Heart left ventricle (tissue), 16 donors: ENCODE measurements at regions not wholly inside any gene's neighbourhood (a gene's known extent, or its start where the extent isn't known, plus 50 kb on each side); places are given as distances from the start of the nearest gene placed in this dataset.
"Not testable (repeated sequence)": the region's sequence is repeated elsewhere in the genome, so short reads cannot be mapped to it uniquely, and the experiment has no call there.

ENCODE experiments used
- ATAC-seq, 4 donors: fragments of 200-7000 bp; cut with Tn5 transposase; one replicate each; pipeline ENCODE4 v1.9.1; 2020 to 2022; ENCODE audit warnings: moderate library complexity in 4 of 4, mild to moderate bottlenecking in 3 of 4, moderate number of reproducible peaks in 1 of 4
- DNase-seq, 5 donors: peaks; one replicate each; pipeline ENCODE4 v3.0.0-alpha.2; 2020
- H3K27ac ChIP-seq, 12 donors: fragments of 200-600 bp; sonication (generic) in 4 of 12; one replicate each; pipeline versions ENCODE4 v1.5.0 to v1.8.0; 2016 to 2022; ENCODE audit warnings: mild to moderate bottlenecking in 2 of 12
- H3K27me3 ChIP-seq, 9 donors: fragments of 200-600 bp; sonication (generic) in 2 of 9; one replicate each; pipeline versions ENCODE4 v1.5.1 to v1.8.0; 2016 to 2022; ENCODE audit warnings: mild to moderate bottlenecking in 3 of 9
- H3K36me3 ChIP-seq, 9 donors: fragments of 200-600 bp; sonication (generic) in 2 of 9; one replicate each; pipeline versions ENCODE4 v1.5.0 to v1.8.0; 2018 to 2022; ENCODE audit warnings: mild to moderate bottlenecking in 2 of 9
- H3K4me1 ChIP-seq, 12 donors: fragments of 200-600 bp; sonication (generic) in 4 of 12; one replicate each; pipeline versions ENCODE4 v1.5.0 to v1.8.0; 2016 to 2022; ENCODE audit warnings: mild to moderate bottlenecking in 3 of 12
- H3K4me3 ChIP-seq, 12 donors: fragments of 200-600 bp; sonication (generic) in 4 of 12; one replicate each; pipeline versions ENCODE4 v1.5.0 to v1.8.0; 2017 to 2022; ENCODE audit warnings: mild to moderate bottlenecking in 9 of 12, moderate library complexity in 4 of 12
- H3K9me3 ChIP-seq, 12 donors: fragments of 200-600 bp; sonication (generic) in 4 of 12; one replicate each; pipeline versions ENCODE4 v1.5.0 to v1.8.0; 2016 to 2022; ENCODE audit warnings: mild to moderate bottlenecking in 1 of 12
- POLR2A ChIP-seq, 2 donors: fragments of 450-650 bp; IDR thresholded peaks; one replicate each; pipeline ENCODE4 v1.6.1; 2017; ENCODE audit warnings: antibody characterized with exemption in 2 of 2, mild to moderate bottlenecking in 2 of 2, moderate library complexity in 2 of 2
- WGBS, 4 donors: extraction: QIAGEN DNeasy Blood & Tissue Kit in 2 of 4; methylation state at CpG; one replicate each; pipeline versions ENCODE4 v1.1.5 to v1.1.7; 2013 to 2018; 5-methylcytosine and 5-hydroxymethylcytosine counted together
- intact Hi-C, 10 donors: fragments of 100-400 bp; cut with DNase I; formaldehyde crosslinking; loops; one replicate each; pipeline versions ENCODE4 v1.11.1 to v1.14.2; 2022
- TF ChIP-seq, protein P1 (sequence below), 12 donors: fragments of 200-600 bp; sonication (generic) in 4 of 12; IDR thresholded peaks; one replicate each; pipeline versions ENCODE4 v1.5.0 to v1.8.0; 2018 to 2022; ENCODE audit warnings: antibody characterized with exemption in 12 of 12, mild to moderate bottlenecking in 5 of 12
- donor health status: ischemic (EF 13 %, LVEDD 7.1; RV severe dilation, severe dysfunction).
- donor health status: healthy with polysubstance abuse.
- donor health status: DM: no; HTN: yes; CAD: no.
- donor health status: DM: no; HTN: no; CAD: no.
- donor health status: ischemic (EF 25% LVEDD 6.9; RV normal size, moderate dysfunction).
- donor health status: ischemic (EF 25% LVEDD 5.7; RV mildly dilated, moderate dysfunction).
- donor health status: healthy.
- donor health status: DM: yes; HTN: yes; CAD: no.
- donor health status: ischemic (EF 35%, LVEDD 5.7; RV mildly dilated, moderate dysfunction).
- donor health status: nonischemic (EF 11% LVEDD 7.7; RV severe dilation, severe dysfunction).
- donor health status: DM: yes; HTN: yes; CAD: no.
- donor health status: PGD.
- donor health status: ischemic (EF 29% LVEDD 5.4; RV normal size, mild dysfunction).
- donor health status: nonischemic (EF 23%, LVEDD 6.1; RV moderate dilation, normal function).

DNA sequence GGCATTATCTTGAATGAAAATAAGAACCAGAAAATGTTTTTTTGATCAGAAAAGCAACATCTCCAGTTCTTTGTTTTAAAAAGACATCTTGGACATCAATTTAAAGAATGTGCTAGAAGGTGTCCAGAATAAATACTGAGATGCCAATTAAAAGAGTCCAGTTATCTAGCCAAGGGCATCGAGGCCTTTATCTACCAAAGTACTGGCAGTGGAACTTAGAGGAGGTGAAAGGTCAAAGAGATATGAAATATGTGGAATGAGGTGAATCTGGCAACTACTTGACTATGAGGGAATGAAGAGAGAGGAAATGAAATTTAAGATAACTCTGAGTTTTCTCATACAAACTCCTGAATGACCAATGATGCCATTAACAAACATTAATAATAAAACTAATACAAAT is 154.3 kb upstream of the GNAI1 start:
- Histone ChIP-seq H3K4me3 (no peak overlapping the region), H3K27ac (no peak overlapping the region), H3K36me3 (no peaks in the 10 kb centered on the region), H3K9me3 (no peaks in the 10 kb centered on the region), H3K4me1 (no peaks in the 10 kb centered on the region), H3K27me3 (no peaks in the 10 kb centered on the region)
- no peak for ATAC-seq
- TF ChIP-seq, protein P1, sequence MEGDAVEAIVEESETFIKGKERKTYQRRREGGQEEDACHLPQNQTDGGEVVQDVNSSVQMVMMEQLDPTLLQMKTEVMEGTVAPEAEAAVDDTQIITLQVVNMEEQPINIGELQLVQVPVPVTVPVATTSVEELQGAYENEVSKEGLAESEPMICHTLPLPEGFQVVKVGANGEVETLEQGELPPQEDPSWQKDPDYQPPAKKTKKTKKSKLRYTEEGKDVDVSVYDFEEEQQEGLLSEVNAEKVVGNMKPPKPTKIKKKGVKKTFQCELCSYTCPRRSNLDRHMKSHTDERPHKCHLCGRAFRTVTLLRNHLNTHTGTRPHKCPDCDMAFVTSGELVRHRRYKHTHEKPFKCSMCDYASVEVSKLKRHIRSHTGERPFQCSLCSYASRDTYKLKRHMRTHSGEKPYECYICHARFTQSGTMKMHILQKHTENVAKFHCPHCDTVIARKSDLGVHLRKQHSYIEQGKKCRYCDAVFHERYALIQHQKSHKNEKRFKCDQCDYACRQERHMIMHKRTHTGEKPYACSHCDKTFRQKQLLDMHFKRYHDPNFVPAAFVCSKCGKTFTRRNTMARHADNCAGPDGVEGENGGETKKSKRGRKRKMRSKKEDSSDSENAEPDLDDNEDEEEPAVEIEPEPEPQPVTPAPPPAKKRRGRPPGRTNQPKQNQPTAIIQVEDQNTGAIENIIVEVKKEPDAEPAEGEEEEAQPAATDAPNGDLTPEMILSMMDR (IDR thresholded peaks at IDR 0.05) = no peak
- no peak for TF ChIP-seq POLR2A (IDR thresholded peaks at IDR 0.05)
- 8 to 27% (median 14%) methylated on average over 1 of the region's 1 CpG for WGBS, 4 donors
- DNase-seq = no peak
- intact Hi-C loops = no loop called here

- no peak for TF ChIP-seq POLR2A (IDR thresholded peaks at IDR 0.05)
- TF ChIP-seq, protein P1 (IDR thresholded peaks at IDR 0.05) = no peak
- intact Hi-C loops = loop anchor here in 1 of 10 donors (10.0 kb wide), 1 partner anchor 65 kb away; no protein-coding TSS in a partner anchor
These were observed 155.2 kb upstream of the GNAI1 start for GRCh38 chr7:79979437-79979836.

GRCh38 chr7:79977481-79977880 is 157.2 kb upstream of the GNAI1 start:
- intact Hi-C loops = loop anchor here in 1 of 10 donors (10.0 kb wide), 1 partner anchor 63 kb away; no protein-coding TSS in a partner anchor
- H3K4me1 ChIP-seq = no peaks in the 10 kb centered on the region
- no peaks in the 10 kb centered on the region for H3K36me3 ChIP-seq
- TF ChIP-seq, protein P1 (IDR thresholded peaks at IDR 0.05) = no peak
- no peak for TF ChIP-seq POLR2A (IDR thresholded peaks at IDR 0.05)
- H3K9me3 ChIP-seq = peaks cover 0 to 4% (median 0%) of the 10 kb centered on the region in 12 donors
- no peak for ATAC-seq
- 93 to 97% (median 96%) methylated on average over 13 to 16 of the region's 16 CpGs; no CpG with 5 or more reads in 1 of the 4 donors for WGBS, 4 donors
- no peaks in the 10 kb centered on the region for H3K27me3 ChIP-seq
- no peak overlapping the region for H3K27ac ChIP-seq
- H3K4me3 ChIP-seq = no peak overlapping the region
- peak in 1 of 5 donors; percentile 57 for DNase-seq

More at GRCh38 chr7:79979437-79979836, 155.2 kb upstream of the GNAI1 start:
- Histone ChIP-seq H3K27me3 (no peaks in the 10 kb centered on the region), H3K36me3 (no peaks in the 10 kb centered on the region), H3K4me3 (no peak overlapping the region), H3K9me3 (no peaks in the 10 kb centered on the region), H3K4me1 (no peaks in the 10 kb centered on the region), H3K27ac (no peak overlapping the region)
- DNase-seq (no peak), ATAC-seq (no peak)
- WGBS, 4 donors = 72 to 83% (median 81%) methylated on average over 2 of the region's 2 CpGs

GRCh38 chr7:79976711-79977020 is 158.0 kb upstream of the GNAI1 start:
- H3K36me3 ChIP-seq, H3K9me3 ChIP-seq, H3K27me3 ChIP-seq, H3K27ac ChIP-seq, H3K4me1 ChIP-seq, H3K4me3 ChIP-seq, ATAC-seq, DNase-seq: not testable (repeated sequence)
- WGBS, 4 donors = 59 to 75% (median 69%) methylated on average over 5 of the region's 5 CpGs
- intact Hi-C loops = loop anchor here in 1 of 10 donors (10.0 kb wide), 1 partner anchor 62 kb away; no protein-coding TSS in a partner anchor

- H3K4me3 ChIP-seq, ATAC-seq, H3K27ac ChIP-seq, H3K9me3 ChIP-seq, H3K4me1 ChIP-seq, H3K27me3 ChIP-seq, H3K36me3 ChIP-seq, DNase-seq: not testable (repeated sequence)
- WGBS, 4 donors = 90 to 94% (median 92%) methylated on average over 22 to 26 of the region's 26 CpGs
- intact Hi-C loops = loop anchor here in 1 of 10 donors (10.0 kb wide), 1 partner anchor 61 kb away; no protein-coding TSS in a partner anchor
These were observed 158.5 kb upstream of the GNAI1 start for GRCh38 chr7:79975986-79976710.
